OCI-LY1 (cell line): ENCODE measurements at regions not wholly inside any gene's neighbourhood (a gene's known extent, or its start where the extent isn't known, plus 50 kb on each side); places are given as distances from the start of the nearest gene placed in this dataset.
A peak's percentile ranks its signal among the peaks of the same experiment; 100 is the strongest.

ENCODE experiments used
- H2AFZ ChIP-seq: fragments of 200-600 bp; sonication (generic), shearing (Covaris generic); 2 replicates; pipeline ENCODE4 v1.6.0; 2014; ENCODE audit warnings: antibody characterized with exemption, mild to moderate bottlenecking, low read length
- H3F3A ChIP-seq: fragments of 200-600 bp; sonication (generic), shearing (Covaris generic); 2 replicates; pipeline ENCODE4 v1.6.0; 2014; ENCODE audit warnings: mild to moderate bottlenecking, antibody characterized with exemption, low read length, moderate library complexity; ENCODE audit not compliant: insufficient read depth
- H3K27ac ChIP-seq: fragments of 200-600 bp; sonication (generic); 2 replicates; pipeline ENCODE4 v1.5.1; 2014; ENCODE audit warnings: low read length, mixed run types, mild to moderate bottlenecking, low read depth; ENCODE audit not compliant: poor library complexity, severe bottlenecking
- H3K27me3 ChIP-seq: fragments of 200-600 bp; sonication (generic); 2 replicates; pipeline ENCODE4 v1.6.0; 2014; ENCODE audit warnings: antibody characterized with exemption, mild to moderate bottlenecking, low read length, moderate library complexity; ENCODE audit not compliant: insufficient read depth
- H3K36me3 ChIP-seq: fragments of 200-600 bp; sonication (generic); 2 replicates; pipeline ENCODE4 v1.6.1; 2014; ENCODE audit warnings: mild to moderate bottlenecking, antibody characterized with exemption, low read length, moderate library complexity, mixed read lengths; ENCODE audit not compliant: insufficient read depth
- H3K4me1 ChIP-seq: fragments of 200-600 bp; sonication (generic); 2 replicates; pipeline ENCODE4 v1.5.1; 2014; ENCODE audit warnings: mild to moderate bottlenecking, low read length, moderate library complexity; ENCODE audit not compliant: insufficient read depth, severe bottlenecking
- H3K4me2 ChIP-seq: fragments of 200-600 bp; sonication (generic), shearing (Covaris generic); 2 replicates; pipeline ENCODE4 v1.6.1; 2014; ENCODE audit warnings: low read length
- H3K4me3 ChIP-seq: fragments of 200-600 bp; sonication (generic); 2 replicates; pipeline ENCODE4 v1.5.1; 2014; ENCODE audit warnings: low read length, low read depth, mild to moderate bottlenecking, mixed read lengths; ENCODE audit not compliant: poor library complexity, severe bottlenecking
- H3K79me2 ChIP-seq: fragments of 200-600 bp; shearing (Covaris generic); 2 replicates; pipeline ENCODE4 v1.6.1; 2016; ENCODE audit warnings: mixed run types, low read length, mixed read lengths; ENCODE audit not compliant: insufficient read depth
- H3K9ac ChIP-seq: fragments of 200-600 bp; sonication (generic), shearing (Covaris generic); 2 replicates; pipeline ENCODE4 v1.6.1; 2014; ENCODE audit warnings: mild to moderate bottlenecking, low read length, mixed read lengths
- H3K9me2 ChIP-seq: fragments of 200-600 bp; sonication (generic), shearing (Covaris generic); 2 replicates; pipeline ENCODE4 v1.6.1; 2014; ENCODE audit warnings: low read depth, mild to moderate bottlenecking, low read length, mixed read lengths
- H3K9me3 ChIP-seq: fragments of 200-600 bp; shearing (Covaris generic); 2 replicates; pipeline ENCODE4 v1.6.1; 2014; ENCODE audit warnings: low read length, mixed read lengths
- H4K20me1 ChIP-seq: fragments of 200-600 bp; sonication (generic), shearing (Covaris generic); 2 replicates; pipeline ENCODE4 v1.6.0; 2016; ENCODE audit warnings: mild to moderate bottlenecking, low read length; ENCODE audit not compliant: insufficient read depth
- EZH2 ChIP-seq: fragments of 200-600 bp; sonication (generic), shearing (Covaris generic); IDR thresholded peaks from 2 replicates; pipeline ENCODE4 v1.8.0; 2017; ENCODE audit warnings: borderline replicate concordance, mixed run types, mild to moderate bottlenecking, antibody characterized with exemption, low read length, moderate library complexity, mixed read lengths
- TF ChIP-seq, protein P1 (sequence below): fragments of 200-600 bp; sonication (generic), shearing (Covaris generic); IDR thresholded peaks from 2 replicates; pipeline ENCODE4 v1.5.1; 2017; ENCODE audit warnings: mild to moderate bottlenecking, antibody characterized with exemption, low read length, moderate library complexity, mixed read lengths

DNA sequence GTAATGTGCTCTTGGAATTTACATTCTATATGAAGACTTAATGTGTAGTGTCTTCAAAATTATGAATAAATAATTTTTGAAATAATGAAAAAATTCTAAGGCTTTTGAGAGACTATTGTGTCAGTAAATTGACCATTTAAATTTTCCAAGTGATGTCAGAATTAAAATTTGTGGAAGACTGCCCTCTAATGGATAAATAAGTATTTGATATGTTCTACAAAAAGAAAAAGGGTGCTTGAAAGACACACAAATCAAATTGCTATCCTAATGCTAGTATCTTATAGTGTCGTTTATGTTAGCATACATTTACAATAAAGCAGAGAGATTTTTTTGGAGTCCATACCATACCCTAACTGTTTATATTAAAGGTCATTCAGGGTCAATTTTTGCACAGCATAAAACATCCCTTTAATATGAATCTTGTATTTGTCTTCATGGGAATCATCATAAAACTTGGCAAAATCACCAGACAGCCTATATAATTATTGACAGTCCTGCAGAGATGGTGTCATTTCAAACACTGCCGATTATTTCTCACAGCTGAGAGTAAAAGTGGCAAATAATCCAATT is 120.8 kb upstream of the SLC27A6 start:
- no peak overlapping the region for H3K4me3 ChIP-seq
- H3F3A ChIP-seq: no peaks in the 10 kb centered on the region
- no peaks in the 10 kb centered on the region for H3K9me2 ChIP-seq
- H4K20me1 ChIP-seq: no peaks in the 10 kb centered on the region
- no peaks in the 10 kb centered on the region for H3K4me1 ChIP-seq
- no peak overlapping the region for H3K9ac ChIP-seq
- TF ChIP-seq, protein P1, sequence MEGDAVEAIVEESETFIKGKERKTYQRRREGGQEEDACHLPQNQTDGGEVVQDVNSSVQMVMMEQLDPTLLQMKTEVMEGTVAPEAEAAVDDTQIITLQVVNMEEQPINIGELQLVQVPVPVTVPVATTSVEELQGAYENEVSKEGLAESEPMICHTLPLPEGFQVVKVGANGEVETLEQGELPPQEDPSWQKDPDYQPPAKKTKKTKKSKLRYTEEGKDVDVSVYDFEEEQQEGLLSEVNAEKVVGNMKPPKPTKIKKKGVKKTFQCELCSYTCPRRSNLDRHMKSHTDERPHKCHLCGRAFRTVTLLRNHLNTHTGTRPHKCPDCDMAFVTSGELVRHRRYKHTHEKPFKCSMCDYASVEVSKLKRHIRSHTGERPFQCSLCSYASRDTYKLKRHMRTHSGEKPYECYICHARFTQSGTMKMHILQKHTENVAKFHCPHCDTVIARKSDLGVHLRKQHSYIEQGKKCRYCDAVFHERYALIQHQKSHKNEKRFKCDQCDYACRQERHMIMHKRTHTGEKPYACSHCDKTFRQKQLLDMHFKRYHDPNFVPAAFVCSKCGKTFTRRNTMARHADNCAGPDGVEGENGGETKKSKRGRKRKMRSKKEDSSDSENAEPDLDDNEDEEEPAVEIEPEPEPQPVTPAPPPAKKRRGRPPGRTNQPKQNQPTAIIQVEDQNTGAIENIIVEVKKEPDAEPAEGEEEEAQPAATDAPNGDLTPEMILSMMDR: peak; percentile 29; the same call in 1 of the 2 replicates
- no peak for TF ChIP-seq EZH2
- no peaks in the 10 kb centered on the region for H3K79me2 ChIP-seq
- no peak overlapping the region for H3K4me2 ChIP-seq
- no peaks in the 10 kb centered on the region for H3K36me3 ChIP-seq
- H3K27ac ChIP-seq: no peak overlapping the region
- H3K9me3 ChIP-seq: no peaks in the 10 kb centered on the region
- no peak overlapping the region for H2AFZ ChIP-seq
- H3K27me3 ChIP-seq: no peaks in the 10 kb centered on the region

DNA sequence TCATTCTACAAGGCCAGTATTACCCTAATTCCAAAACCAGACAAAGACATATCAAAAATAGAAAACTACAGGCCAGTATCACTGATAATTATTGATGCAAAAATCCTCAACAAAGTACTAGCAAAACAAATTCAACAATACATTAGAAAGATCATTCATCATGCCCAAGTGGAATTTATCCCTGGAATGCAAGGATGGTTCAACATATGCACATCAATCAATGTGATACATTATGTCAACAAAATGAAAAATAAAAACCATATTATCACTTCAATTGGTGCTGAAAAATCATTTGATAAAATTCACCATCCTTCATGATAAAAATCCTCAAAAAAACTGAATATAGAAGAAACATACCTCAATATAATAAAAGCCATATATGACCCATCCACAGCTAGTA is 115.2 kb upstream of the SLC27A6 start:
- Histone ChIP-seq H3K9me2 (no peaks in the 10 kb centered on the region), H3K9me3 (no peaks in the 10 kb centered on the region), H3K9ac (no peak overlapping the region), H4K20me1 (no peaks in the 10 kb centered on the region), H3K27ac (no peak overlapping the region), H3F3A (no peaks in the 10 kb centered on the region), H3K79me2 (no peaks in the 10 kb centered on the region), H3K27me3 (no peaks in the 10 kb centered on the region), H3K4me1 (no peaks in the 10 kb centered on the region), H3K4me3 (no peak overlapping the region), H3K36me3 (no peaks in the 10 kb centered on the region), H2AFZ (no peak overlapping the region), H3K4me2 (no peak overlapping the region)
- TF ChIP-seq, protein P1: no peak
- TF ChIP-seq EZH2: no peak

DNA sequence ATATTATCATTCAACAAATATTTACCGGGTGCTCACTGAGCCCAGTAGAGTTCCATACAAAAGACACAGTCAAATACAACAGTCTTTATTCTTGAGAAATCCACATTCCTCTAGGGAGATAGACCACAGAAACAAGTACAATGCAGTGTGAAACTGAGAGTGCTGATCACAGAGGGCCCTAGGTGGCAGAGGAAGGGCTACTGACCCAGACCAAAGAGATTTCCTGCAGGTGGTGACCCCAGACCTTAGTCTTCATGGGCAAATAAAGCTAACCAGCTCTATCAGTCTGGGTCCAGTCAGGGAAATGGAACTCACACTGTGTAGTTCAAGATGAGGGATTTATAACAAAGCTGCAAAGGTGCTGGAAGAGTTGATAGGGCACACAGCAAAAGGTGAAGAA is 110.4 kb upstream of the SLC27A6 start:
- Histone ChIP-seq H2AFZ (no peak overlapping the region), H3K79me2 (no peaks in the 10 kb centered on the region), H3K9ac (no peak overlapping the region), H3K4me2 (no peak overlapping the region), H3K36me3 (no peaks in the 10 kb centered on the region), H3K27me3 (no peaks in the 10 kb centered on the region), H3K4me1 (no peaks in the 10 kb centered on the region), H3F3A (no peaks in the 10 kb centered on the region), H3K27ac (no peak overlapping the region), H4K20me1 (no peaks in the 10 kb centered on the region), H3K9me3 (no peaks in the 10 kb centered on the region), H3K4me3 (no peak overlapping the region), H3K9me2 (no peaks in the 10 kb centered on the region)
- TF ChIP-seq, protein P1: no peak
- no peak for TF ChIP-seq EZH2
